Epithelial cell of prostate (primary cell): ENCODE measurements at regions not wholly inside any gene's neighbourhood (a gene's known extent, or its start where the extent isn't known, plus 50 kb on each side); places are given as distances from the start of the nearest gene placed in this dataset.
A peak's percentile ranks its signal among the peaks of the same experiment; 100 is the strongest.

Source experiments
- DNase-seq: peaks from one replicate; pipeline ENCODE4 v3.0.0-alpha.2; 2011; ENCODE audit warnings: low read depth, low spot score
- H3K27ac ChIP-seq: fragments of 450-650 bp; 2 replicates; pipeline ENCODE4 v1.5.1; 2017; ENCODE audit warnings: mild to moderate bottlenecking

- H3K27ac ChIP-seq, result no peak overlapping the region
- no peak for DNase-seq
Observed at GRCh38 chr4:183842129-183842528, 63.0 kb upstream of the STOX2 start.

GRCh38 chr4:183843248-183843671 lies 61.8 kb upstream of the STOX2 start:
- H3K27ac ChIP-seq, result no peak overlapping the region

GRCh38 chr4:183846951-183847350 lies 58.2 kb upstream of the STOX2 start:
- DNase-seq, result no peak
- no peak overlapping the region for H3K27ac ChIP-seq

More at GRCh38 chr4:183843248-183843671, 61.8 kb upstream of the STOX2 start:
- DNase-seq, result no peak

GRCh38 chr4:183848805-183849204 lies 56.3 kb upstream of the STOX2 start:
- no peak overlapping the region for H3K27ac ChIP-seq
- DNase-seq, result no peak

- no peak overlapping the region for H3K27ac ChIP-seq
- peak; percentile 29 for DNase-seq
Observed at GRCh38 chr4:183852910-183853547, 52.1 kb upstream of the STOX2 start.

- DNase-seq, result no peak
- H3K27ac ChIP-seq, result no peak overlapping the region
Observed at GRCh38 chr4:183853548-183853940, 51.6 kb upstream of the STOX2 start.
